HG02678 (cell line): ENCODE measurements at regions not wholly inside any gene's neighbourhood (a gene's known extent, or its start where the extent isn't known, plus 50 kb on each side); places are given as distances from the start of the nearest gene placed in this dataset.
"Not testable (repeated sequence)": the region's sequence is repeated elsewhere in the genome, so short reads cannot be mapped to it uniquely, and the experiment has no call there.

Experiments
- ATAC-seq: cut with Tn5 transposase; IDR thresholded peaks from one replicate; pipeline ENCODE4 v1.9.1; 2021; ENCODE audit warnings: mild to moderate bottlenecking, moderate library complexity; ENCODE audit not compliant: unreplicated experiment

DNA sequence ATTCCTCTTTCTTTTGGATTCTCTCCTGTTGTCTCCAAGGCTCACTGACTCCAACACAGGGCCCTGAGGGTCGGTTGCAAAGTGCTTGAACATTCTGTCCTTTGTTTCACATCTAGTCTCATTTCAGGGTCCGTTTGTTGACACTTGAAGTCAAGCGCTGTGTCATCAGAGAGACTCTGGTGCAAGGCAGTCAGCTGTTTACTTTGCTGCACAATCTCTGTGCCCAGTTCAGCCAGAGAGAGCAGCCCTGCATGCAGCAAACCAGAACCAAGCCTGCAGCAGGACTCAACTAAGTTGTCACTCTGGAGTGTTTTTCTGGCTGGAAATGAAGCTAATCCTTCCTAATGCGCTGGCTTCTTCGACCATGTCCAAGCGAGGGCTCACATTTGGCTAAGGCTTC, 77.6 kb upstream of the DPP6 start:
- not testable (repeated sequence) for ATAC-seq

DNA sequence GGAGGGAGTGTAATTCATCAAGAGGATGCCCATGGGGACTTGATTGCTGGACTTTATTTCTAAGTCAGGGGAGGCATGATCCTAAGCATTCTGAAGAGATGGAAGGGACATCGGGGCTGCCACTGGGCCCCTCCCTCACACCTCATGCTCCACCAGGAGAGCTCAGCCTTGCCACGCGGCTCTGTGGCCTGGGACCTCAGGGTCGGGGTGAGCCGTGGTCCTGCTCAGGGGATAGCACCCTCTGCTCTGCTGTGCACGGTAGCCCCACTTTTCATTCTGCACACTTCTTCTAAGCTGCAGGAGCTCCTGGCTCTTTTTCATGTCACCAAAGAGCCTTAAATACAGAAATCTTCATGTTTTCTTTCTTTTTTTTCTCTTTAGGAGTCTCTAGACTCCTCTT, 75.5 kb upstream of the DPP6 start:
- ATAC-seq = not testable (repeated sequence)

DNA sequence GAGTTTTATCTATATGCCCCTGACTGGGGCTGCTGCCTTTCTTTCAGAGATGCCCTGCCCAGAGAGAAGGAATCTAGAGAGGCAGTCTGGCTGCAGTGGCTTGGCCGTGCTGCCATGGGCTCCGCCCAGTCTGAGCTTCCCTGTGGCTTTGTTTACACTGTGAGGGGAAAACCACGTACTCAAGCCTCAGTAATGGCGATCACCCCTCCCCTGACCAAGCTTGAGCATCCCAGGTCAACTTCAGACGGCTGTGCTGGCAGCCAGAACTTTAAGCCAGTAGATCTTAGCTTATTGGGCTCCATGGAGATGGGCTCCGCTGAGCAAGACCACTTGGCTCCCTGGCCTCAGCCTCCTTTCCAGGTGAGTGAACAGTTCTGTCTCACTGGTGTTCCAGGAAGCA, 69.0 kb upstream of the DPP6 start:
- ATAC-seq = not testable (repeated sequence)

DNA sequence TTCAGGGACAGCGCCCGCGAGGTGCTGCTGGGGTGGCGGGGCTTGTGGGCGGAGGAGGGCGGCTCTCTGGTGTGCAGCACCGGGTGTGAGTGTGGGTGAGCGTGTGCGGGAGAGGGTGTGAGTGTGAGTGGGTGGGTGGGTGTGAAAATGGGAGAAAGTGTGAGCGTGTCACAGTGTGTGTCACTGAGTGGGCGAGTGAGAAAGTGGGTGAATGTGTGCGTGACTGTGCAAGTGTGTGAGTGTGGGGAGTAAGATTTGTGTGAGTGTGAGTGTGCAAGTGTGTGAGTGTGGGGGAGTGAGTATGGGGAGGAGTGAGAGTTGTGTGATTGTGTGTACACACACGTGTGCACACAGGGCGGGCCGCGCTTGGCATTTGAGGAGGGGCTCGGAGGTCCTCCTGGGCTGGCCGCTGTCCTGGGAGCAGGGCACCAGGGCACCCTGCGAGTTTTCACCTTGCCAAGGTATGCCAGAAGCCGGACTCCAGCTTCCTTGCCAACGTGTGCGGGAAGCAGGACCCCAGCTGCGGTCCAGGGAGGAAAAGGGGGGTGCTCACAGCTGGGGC, 63.1 kb upstream of the DPP6 start:
- ATAC-seq = not testable (repeated sequence)

DNA sequence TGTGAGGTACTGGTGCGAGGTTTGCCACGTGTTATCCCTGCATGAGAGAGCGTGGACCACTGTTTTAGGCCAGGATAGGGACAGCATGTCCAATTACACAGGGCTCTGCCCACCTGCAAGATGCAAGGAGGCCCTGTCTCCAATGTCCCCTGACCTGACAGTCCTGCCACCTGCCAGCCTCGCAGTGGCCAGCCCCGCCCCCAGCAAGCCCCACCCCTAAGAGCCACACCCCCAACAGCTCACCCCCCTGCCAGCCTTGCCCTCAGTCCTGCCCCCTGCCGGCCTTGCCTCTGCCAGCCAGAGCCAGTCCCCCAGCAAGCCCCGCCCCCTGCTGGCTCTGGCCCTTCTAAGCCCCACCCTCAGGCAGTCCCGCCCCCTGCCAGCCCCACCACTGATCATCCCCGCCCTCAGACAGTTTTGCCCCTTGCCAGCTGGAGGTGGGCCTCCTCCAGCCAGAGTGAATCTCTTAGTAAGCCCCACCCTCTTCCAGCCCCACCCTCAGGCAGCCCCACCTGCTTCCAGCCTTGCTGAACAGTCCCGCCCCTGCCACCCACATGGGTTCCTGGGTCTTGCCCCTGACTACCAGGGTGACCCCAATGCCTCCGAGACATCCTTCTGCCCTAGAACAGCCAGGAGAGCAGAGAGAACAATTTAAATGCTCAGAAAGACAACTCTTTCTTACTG, 62.3 kb upstream of the DPP6 start:
- ATAC-seq = not testable (repeated sequence)

DNA sequence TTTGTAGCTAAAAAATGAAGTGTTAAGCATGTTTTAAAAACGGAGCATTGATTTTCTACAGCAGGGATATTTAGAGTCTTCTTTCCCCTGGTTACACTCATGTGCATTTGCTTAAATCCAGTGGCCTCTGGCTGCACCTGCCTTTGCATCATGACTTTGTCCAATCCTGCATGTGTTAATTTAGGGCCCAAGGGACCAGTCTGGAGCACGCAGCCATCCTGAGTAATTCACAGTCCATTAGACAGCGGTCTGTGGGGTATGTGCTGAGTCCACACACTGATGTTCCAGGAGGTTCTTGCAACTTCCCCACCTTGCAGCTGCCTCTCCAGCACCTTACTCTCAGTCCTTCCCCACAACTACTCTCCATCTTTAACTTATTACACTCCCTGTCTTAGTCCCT, 60.7 kb upstream of the DPP6 start:
- ATAC-seq = not testable (repeated sequence)

DNA sequence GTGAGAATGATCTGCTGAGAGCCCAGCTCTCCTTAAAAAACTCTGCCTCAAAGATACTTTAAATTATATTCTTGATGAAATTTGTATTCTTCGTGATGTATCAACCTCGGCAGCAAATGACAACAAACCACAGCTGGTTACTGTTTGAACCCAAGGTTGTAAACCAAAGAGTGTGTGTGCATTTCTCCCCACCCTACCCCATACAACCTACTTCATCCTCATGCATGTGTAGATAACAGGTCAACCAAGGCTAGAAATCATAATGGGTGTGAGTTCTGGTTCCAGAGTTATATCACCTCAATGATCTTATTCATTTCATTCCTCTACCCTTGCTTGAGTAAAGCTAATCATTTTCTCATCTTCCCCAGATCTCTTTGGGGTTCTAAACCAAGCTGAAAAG, 58.8 kb upstream of the DPP6 start:
- ATAC-seq = not testable (repeated sequence)

DNA sequence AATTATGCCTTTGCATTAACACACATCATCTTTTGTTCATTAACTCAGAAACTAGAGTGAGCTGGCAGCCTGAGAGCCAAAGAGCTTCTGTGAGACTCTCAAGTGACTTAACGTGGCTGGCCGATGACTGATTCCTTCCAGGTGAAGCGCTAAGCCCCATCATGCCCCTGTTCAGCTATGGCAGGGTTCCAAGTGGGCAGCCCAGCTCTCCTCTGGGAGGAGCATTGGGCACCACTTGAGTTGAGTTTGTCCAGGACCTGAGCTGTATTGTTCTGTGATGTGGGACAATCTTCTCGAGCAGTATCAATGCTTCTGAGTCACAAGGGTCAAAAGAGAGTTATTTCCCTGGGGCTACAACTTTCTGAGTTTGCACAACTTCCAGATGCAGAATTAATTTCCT, 53.3 kb upstream of the DPP6 start:
- not testable (repeated sequence) for ATAC-seq
